Liver (tissue), 8 donors: ENCODE measurements at regions not wholly inside any gene's neighbourhood (a gene's known extent, or its start where the extent isn't known, plus 50 kb on each side); places are given as distances from the start of the nearest gene placed in this dataset.
A peak's percentile ranks its signal among the peaks of the same experiment; 100 is the strongest.

ENCODE experiments used
- DNase-seq: peaks from one replicate; pipeline ENCODE4 v3.0.0-alpha.2; 2017; ENCODE audit warnings: low spot score
- H3K27ac ChIP-seq, 2 donors: one replicate each; pipeline ENCODE4 v1.7.0; 2013; ENCODE audit warnings: inconsistent platforms in 2 of 2, low read length in 2 of 2, control low read depth in 1 of 2, low read depth in 1 of 2, mild to moderate bottlenecking in 1 of 2
- H3K27me3 ChIP-seq, 4 donors: one replicate each; pipeline versions ENCODE4 v1.6.1 to v1.7.0; 2013; ENCODE audit warnings: low read length in 3 of 4, inconsistent platforms in 1 of 4, mild to moderate bottlenecking in 1 of 4, moderate library complexity in 1 of 4; ENCODE audit not compliant: control insufficient read depth in 4 of 4, insufficient read depth in 4 of 4
- H3K36me3 ChIP-seq, 4 donors: one replicate each; pipeline versions ENCODE4 v1.6.1 to v1.7.0; 2013; ENCODE audit warnings: low read length in 3 of 4, mild to moderate bottlenecking in 3 of 4, low read depth in 1 of 4, moderate library complexity in 1 of 4; ENCODE audit not compliant: control insufficient read depth in 4 of 4, insufficient read depth in 3 of 4
- H3K4me1 ChIP-seq, 4 donors: one replicate each; pipeline versions ENCODE4 v1.6.1 to v1.7.0; 2013; ENCODE audit warnings: low read length in 3 of 4, mild to moderate bottlenecking in 3 of 4, moderate library complexity in 1 of 4; ENCODE audit not compliant: control insufficient read depth in 4 of 4, insufficient read depth in 4 of 4
- H3K4me3 ChIP-seq, 3 donors: one replicate each; pipeline versions ENCODE4 v1.6.1 to v1.7.0; 2013; ENCODE audit warnings: low read length in 3 of 3, control low read depth in 1 of 3, low read depth in 1 of 3, mild to moderate bottlenecking in 1 of 3
- H3K9ac ChIP-seq, 2 donors: one replicate each; pipeline ENCODE4 v1.7.0; 2013; ENCODE audit warnings: low read length in 2 of 2, mild to moderate bottlenecking in 2 of 2, moderate library complexity in 2 of 2, control low read depth in 1 of 2, low read depth in 1 of 2
- H3K9me3 ChIP-seq, 4 donors: one replicate each; pipeline versions ENCODE4 v1.6.1 to v1.7.0; 2013; ENCODE audit warnings: low read length in 3 of 4; ENCODE audit not compliant: control insufficient read depth in 4 of 4
- GABPA ChIP-seq, 2 donors: IDR thresholded peaks in 1 of 2; conservative IDR thresholded peaks in 1 of 2; 2 replicates each; pipeline ENCODE4 v1.6.1; 2016; ENCODE audit warnings: antibody characterized with exemption in 2 of 2, mild to moderate bottlenecking in 1 of 2, moderate library complexity in 1 of 2
- HNF4G ChIP-seq: IDR thresholded peaks from 2 replicates; pipeline ENCODE4 v1.6.1; 2016; ENCODE audit warnings: antibody characterized with exemption
- NR2F2 ChIP-seq: IDR thresholded peaks from 2 replicates; pipeline ENCODE4 v1.6.1; 2016; ENCODE audit warnings: antibody characterized with exemption
- RAD21 ChIP-seq, 2 donors: IDR thresholded peaks; 2 replicates each; pipeline ENCODE4 v1.6.1; 2016; ENCODE audit warnings: antibody characterized with exemption in 2 of 2, mild to moderate bottlenecking in 2 of 2
- SP1 ChIP-seq: IDR thresholded peaks from 2 replicates; pipeline ENCODE4 v1.6.1; 2018; ENCODE audit warnings: antibody characterized with exemption, mild to moderate bottlenecking
- YY1 ChIP-seq: IDR thresholded peaks from 2 replicates; pipeline ENCODE4 v1.6.1; 2016; ENCODE audit warnings: antibody characterized with exemption, mild to moderate bottlenecking
- WGBS: extraction: QIAGEN DNeasy Blood & Tissue Kit; methylation state at CpG from one replicate; pipeline ENCODE4 v1.1.7; 2013; 5-methylcytosine and 5-hydroxymethylcytosine counted together
- TF ChIP-seq, protein P1 (sequence below): IDR thresholded peaks from 2 replicates; pipeline ENCODE4 v1.6.1; 2016; ENCODE audit warnings: antibody characterized with exemption
- TF ChIP-seq, protein P2 (sequence below): fragments of 150-350 bp; IDR thresholded peaks from 2 replicates; pipeline ENCODE4 v1.5.1; 2017; ENCODE audit warnings: improper control_type of control experiment, low read depth, low read length; ENCODE audit not compliant: missing input control
- TF ChIP-seq, protein P3 (sequence below): IDR thresholded peaks from 2 replicates; pipeline ENCODE4 v1.6.1; 2016; ENCODE audit warnings: antibody characterized with exemption
- donor health status: healthy.
- donor health status: healthy.
- donor health status: healthy.
- donor health status: healthy.
- donor health status: healthy.

DNA sequence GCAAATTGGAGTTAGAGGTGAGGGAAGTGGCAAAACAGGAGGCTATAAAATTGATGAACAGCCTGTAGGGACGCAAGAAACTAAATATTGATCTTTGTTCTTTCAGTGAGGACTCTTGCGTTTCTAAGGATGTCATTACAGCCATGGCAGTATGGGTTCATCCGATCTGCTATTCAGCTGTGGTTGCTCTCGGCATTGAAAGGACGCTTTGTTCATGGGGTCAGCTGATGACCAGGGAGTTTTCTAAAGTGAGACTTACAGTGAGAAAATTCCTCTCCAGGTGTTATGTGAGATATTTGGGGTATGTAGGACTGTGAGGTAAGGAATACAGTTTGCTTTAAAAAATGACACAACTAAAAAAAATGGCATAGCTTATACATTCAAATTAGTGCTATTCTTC, 52.7 kb upstream of the PELI1 start:
- H3K9me3 ChIP-seq, result no peaks in the 10 kb centered on the region
- no peaks in the 10 kb centered on the region for H3K27me3 ChIP-seq
- no peak for DNase-seq
- no peak overlapping the region for H3K4me3 ChIP-seq
- WGBS, result 91% methylated on average over 5 of the region's 5 CpGs
- H3K27ac ChIP-seq, result no peak overlapping the region
- H3K9ac ChIP-seq, result no peak overlapping the region
- TF ChIP-seq GABPA (IDR thresholded peaks at IDR 0.05 in 1 of 2, conservative IDR thresholded peaks at IDR 0.05 in 1 of 2) (no peak), NR2F2 (no peak)
- TF ChIP-seq, protein P1, sequence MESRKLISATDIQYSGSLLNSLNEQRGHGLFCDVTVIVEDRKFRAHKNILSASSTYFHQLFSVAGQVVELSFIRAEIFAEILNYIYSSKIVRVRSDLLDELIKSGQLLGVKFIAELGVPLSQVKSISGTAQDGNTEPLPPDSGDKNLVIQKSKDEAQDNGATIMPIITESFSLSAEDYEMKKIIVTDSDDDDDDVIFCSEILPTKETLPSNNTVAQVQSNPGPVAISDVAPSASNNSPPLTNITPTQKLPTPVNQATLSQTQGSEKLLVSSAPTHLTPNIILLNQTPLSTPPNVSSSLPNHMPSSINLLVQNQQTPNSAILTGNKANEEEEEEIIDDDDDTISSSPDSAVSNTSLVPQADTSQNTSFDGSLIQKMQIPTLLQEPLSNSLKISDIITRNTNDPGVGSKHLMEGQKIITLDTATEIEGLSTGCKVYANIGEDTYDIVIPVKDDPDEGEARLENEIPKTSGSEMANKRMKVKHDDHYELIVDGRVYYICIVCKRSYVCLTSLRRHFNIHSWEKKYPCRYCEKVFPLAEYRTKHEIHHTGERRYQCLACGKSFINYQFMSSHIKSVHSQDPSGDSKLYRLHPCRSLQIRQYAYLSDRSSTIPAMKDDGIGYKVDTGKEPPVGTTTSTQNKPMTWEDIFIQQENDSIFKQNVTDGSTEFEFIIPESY, result no peak
- H3K36me3 ChIP-seq, result no peaks in the 10 kb centered on the region
- peaks cover 0 to 8% (median 5%) of the 10 kb centered on the region in 4 donors for H3K4me1 ChIP-seq

DNA sequence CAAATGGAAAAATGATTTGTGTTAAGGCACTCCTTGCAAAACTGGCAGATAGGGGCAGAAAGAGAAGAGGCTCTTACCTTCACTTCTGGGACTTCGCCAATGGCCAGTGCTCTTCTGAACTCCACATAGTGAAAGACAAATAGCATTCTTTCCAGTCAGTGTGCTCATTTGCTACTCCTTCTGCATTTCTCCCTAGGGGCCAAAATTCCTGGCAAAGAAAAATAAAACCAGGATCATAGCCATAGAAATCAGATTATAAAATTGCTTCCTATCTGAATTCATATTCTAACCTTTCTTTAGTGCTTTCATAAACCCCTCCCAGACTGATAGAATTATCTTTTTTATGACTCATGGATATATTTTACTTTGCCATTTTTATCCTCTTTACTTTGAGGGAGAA, 56.9 kb upstream of the PELI1 start:
- no peaks in the 10 kb centered on the region for H3K4me1 ChIP-seq
- 96% methylated on average over 1 of the region's 1 CpG for WGBS
- TF ChIP-seq GABPA (IDR thresholded peaks at IDR 0.05 in 1 of 2, conservative IDR thresholded peaks at IDR 0.05 in 1 of 2), result no peak
- TF ChIP-seq, protein P2, sequence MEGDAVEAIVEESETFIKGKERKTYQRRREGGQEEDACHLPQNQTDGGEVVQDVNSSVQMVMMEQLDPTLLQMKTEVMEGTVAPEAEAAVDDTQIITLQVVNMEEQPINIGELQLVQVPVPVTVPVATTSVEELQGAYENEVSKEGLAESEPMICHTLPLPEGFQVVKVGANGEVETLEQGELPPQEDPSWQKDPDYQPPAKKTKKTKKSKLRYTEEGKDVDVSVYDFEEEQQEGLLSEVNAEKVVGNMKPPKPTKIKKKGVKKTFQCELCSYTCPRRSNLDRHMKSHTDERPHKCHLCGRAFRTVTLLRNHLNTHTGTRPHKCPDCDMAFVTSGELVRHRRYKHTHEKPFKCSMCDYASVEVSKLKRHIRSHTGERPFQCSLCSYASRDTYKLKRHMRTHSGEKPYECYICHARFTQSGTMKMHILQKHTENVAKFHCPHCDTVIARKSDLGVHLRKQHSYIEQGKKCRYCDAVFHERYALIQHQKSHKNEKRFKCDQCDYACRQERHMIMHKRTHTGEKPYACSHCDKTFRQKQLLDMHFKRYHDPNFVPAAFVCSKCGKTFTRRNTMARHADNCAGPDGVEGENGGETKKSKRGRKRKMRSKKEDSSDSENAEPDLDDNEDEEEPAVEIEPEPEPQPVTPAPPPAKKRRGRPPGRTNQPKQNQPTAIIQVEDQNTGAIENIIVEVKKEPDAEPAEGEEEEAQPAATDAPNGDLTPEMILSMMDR, result no peak
- no peak for DNase-seq
- H3K9me3 ChIP-seq, result no peaks in the 10 kb centered on the region
- H3K27ac ChIP-seq, result no peak overlapping the region
- no peaks in the 10 kb centered on the region for H3K27me3 ChIP-seq
- no peak overlapping the region for H3K9ac ChIP-seq
- no peak overlapping the region for H3K4me3 ChIP-seq
- H3K36me3 ChIP-seq, result no peaks in the 10 kb centered on the region

DNA sequence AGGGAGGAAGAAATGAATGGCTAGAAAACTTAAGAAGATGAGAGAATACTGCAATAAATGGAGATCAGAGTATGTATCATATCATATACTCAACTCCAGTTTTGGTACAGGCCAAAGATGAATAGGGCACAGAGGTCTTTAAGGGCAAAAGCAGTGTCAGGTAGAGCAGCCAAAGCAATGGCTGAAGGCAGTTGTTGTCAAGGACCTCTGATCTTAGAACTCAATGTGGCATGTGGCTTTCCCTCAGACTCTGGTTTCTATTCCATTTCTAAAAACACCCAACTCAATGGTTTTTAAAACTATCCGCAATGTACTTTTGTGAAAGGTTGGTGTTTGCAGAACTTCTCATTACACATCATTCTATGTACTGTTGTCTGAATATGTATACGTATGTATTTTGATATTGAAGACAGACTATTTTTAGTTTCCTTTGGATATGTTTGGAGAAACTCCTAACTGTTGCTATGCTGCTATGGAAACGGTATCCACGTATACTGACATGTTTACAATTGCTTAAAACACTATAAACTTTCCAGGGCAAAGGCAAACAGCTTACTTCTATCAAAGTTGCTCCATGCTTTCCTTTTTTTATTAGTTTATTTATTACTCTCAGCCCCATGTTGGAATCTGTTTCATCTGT, 58.1 kb upstream of the PELI1 start:
- 64% methylated on average over 4 of the region's 4 CpGs for WGBS
- H3K36me3 ChIP-seq, result no peaks in the 10 kb centered on the region
- H3K4me1 ChIP-seq, result no peaks in the 10 kb centered on the region
- no peaks in the 10 kb centered on the region for H3K27me3 ChIP-seq
- DNase-seq, result no peak
- H3K9me3 ChIP-seq, result no peaks in the 10 kb centered on the region
- TF ChIP-seq, protein P2, result no peak
- peak; percentile 34 for TF ChIP-seq NR2F2
- TF ChIP-seq, protein P3, sequence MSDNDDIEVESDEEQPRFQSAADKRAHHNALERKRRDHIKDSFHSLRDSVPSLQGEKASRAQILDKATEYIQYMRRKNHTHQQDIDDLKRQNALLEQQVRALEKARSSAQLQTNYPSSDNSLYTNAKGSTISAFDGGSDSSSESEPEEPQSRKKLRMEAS, result no peak
- TF ChIP-seq SP1, result no peak
- TF ChIP-seq HNF4G, result no peak
- TF ChIP-seq YY1, result no peak
- TF ChIP-seq RAD21 (IDR thresholded peaks at IDR 0.05), result no peak
- no peak overlapping the region for H3K27ac ChIP-seq
- H3K4me3 ChIP-seq, result no peak overlapping the region
- H3K9ac ChIP-seq, result no peak overlapping the region
